Urothelium cell line (cell line): ENCODE measurements at regions not wholly inside any gene's neighbourhood (a gene's known extent, or its start where the extent isn't known, plus 50 kb on each side); places are given as distances from the start of the nearest gene placed in this dataset.

Source experiments
- DNase-seq: peaks from one replicate; pipeline ENCODE4 v3.0.0; 2011; ENCODE audit warnings: low spot score, mixed read lengths
- FAIRE-seq: peaks from 2 replicates; lab custom pipeline; 2011; peaks lifted over from hg19 to GRCh38; lab: Jason Lieb, UNC

DNA sequence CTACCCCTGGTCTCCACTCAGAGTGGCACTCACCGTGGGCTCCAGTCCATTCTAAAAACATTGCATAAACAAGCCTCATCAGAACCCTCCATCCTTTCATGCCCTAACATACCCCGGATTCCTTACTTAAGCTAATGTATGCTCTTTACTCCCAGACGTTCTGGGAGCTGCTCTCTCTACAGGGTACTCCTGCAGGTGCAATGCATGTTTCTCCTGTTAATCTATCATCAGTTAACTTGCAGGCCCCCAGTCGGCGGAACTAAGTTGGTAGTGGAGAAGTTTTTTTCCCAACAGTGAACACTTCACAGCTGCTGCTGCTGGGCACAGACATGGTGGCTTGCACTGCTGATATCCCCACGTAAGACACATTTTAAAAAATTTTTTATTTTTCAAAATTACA lies 161.6 kb upstream of the FAT1 start:
- DNase-seq (no peak), FAIRE-seq (no peak)

DNA sequence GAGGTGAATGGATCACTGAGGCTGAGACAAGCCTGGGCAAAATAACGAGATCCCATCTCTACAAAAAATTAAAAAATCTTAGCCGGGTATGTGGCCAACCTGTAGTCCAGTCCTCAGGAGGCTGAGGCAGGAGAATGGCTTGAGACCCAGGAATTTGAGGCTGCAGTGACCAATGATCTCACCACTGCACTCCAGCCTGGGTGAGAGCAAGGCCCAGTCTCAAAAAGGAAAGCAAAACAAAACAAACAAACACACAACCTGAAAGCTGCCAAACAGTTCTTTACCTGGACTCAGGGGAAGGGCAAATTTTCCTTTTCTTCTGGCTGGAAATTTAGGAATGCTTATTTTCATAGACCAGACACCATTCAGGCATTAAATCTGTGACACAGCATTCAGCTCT lies 163.1 kb upstream of the FAT1 start:
- FAIRE-seq (no peak), DNase-seq (no peak)

DNA sequence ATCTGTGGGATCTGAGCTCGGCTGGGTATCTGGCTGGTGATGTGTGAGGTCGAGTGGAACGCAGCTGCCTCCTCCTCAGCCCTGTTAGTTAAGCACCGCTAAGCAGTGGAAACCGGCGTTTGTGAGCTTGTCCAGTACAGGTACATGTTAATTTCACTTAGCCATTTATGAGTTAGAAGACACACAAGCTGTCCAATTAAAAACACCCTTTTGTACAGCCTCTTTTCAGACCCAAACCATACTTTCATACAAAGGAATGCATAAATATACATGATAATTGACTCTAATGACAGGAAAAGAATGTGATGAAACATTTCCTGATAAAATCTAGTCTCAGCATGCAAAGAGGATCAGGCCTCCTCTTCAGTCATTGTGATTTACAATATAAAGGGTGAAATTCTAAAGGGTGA lies 163.6 kb upstream of the FAT1 start:
- DNase-seq (no peak), FAIRE-seq (no peak)

DNA sequence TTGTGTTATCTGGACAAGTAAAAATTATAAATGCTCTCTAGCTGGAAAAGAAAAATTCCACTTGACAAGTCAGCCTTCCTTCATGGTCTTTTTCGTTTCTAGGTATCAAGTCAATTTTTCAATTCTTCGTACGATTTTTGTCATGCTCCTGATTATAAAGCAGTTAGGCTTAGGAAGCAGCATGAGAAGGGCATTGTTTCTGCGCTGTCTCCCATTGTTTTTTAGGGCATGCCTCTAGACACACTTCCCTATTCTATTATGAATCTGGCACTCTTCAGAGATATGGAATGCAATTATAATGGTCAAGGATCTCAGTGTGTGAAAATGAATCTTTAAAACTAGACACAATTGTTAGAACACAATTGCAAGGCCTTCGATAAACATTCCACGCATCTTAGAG lies 164.1 kb upstream of the FAT1 start:
- no peak for DNase-seq
- FAIRE-seq = no peak

DNA sequence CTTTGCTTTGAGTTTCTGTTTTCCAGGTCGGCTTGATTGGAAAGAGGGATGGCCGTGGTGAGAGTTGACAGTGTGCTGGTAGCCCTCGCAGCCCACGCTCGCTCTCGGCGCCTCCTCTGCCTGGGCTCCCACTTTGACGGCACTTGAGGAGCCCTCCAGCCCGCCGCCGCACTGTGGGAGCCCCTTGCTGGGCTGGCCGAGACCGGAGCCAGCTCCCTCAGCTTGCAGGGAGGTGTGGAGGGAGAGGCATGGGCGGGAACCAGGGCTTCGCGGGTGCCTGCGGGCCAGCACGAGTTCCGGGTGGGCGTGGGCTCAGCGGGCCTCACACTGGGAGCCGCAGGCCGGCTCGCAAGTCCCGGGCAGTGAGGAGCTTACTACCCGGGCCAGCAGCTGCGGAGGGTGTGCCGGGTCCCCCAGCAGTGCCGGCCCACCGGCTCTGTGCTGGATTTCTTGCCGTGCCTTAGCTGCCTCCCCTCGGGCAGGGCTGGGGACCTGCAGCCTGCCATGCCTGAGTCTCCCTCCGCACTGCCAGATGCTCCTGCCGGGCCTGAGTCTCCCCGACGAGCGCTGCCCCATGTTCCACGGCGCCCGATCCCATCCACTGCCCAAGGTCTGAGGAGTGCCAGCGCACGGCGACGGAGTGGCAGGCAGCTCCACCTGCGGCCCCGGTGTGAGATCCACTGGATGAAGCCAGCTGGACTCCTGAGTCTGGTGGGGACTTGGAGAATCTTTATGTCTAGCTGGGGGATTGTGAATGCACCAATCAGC lies 166.4 kb upstream of the FAT1 start:
- no peak for DNase-seq
- no peak for FAIRE-seq

DNA sequence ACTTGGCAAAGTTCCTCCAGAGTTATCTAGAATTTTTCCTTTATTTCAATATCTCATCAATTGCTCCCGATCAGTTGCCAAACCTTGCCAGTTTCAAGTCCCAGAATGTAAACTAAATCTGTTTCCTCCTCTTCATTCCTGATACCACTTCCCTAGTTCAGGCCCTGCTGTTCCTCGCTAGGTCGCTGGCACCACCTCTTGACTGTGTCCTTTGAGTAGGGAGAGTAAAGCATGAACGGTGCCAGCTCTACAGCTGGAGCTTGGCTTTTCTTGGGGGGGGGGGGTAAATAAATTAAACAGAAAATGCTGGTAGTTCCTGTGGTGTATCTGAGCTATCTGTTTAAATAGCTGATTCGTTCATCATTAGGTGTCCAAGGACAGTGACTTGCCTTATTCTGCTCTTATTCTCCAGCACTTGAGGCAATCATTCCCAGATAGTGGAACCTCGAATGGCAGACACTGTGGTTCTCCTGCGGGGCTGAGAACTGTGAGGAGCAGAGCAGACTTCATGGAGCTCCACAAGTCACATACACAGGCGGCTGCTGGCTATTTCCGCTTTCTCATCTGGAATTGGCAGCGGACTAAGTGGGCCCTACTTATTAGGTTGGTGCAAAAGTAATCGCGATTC lies 168.3 kb upstream of the FAT1 start:
- FAIRE-seq (no peak), DNase-seq (no peak)

DNA sequence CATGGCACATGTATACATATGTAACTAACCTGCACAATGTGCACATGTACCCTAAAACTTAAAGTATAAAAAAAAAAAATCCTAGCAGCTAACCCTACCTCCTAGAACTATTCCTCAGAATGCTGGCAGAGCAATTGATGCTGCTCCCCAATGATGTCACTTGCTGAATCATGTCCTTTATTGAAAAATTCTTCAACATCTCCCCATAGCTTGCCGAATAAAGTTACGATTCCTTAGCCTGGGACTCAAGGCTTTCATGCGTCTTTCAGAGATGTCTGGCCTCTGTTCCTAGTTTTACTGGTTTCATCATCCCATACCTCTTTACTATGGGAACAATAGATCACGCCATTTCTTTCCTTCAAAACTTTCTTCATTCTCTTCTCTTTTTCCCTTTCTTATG lies 174.7 kb upstream of the FAT1 start:
- DNase-seq (no peak), FAIRE-seq (no peak)

DNA sequence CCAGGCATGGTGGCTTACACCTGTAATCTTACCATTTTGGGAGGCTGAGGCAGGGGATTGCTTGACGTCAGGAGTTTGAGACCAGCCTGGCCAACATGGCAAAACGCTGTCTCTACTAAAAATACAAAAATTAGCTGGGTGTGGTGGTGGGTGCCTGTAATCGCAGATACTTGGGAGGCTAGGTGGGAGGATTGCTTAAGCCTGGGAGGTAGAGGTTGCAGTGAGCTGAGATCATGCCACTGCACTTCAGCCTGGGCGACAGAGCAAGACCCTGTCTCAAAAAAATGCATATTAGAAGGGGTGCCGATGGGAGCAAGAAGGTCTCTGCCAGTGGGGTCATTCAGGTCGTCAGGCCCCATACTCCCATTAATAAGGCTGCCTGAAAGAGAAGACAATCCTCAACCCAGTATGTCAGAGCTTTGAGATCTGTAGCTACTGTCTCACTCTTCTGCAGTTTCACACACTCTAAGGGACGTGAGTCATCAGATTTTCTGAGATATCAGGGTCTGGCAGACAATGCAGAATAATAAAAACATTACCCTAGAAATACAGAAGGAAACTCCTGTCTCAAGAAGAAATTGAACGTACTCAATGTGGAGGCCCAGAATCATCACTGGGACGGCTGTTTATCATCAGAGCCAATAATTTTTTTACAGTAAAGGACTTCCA lies 176.7 kb upstream of the FAT1 start:
- FAIRE-seq = no peak
- peak; percentile 28 for DNase-seq

DNA sequence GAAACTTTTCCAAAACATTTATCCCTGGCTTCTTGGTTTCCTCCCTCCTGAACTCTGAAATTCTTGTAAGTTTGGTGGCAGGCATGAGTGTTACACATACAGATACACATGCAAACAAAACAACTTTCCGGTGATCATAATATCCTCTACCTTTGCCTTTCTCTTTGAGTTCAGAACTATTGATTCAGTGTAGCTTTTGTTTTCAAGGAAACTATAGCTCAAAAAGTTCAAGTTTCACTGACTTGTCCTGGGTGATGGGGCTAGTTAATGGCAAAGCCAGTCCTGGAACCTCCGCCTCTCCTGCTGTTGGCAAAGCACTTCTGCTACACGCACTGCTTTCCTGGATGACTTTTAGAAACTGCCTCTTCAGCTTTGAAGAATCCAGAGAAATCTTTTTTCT lies 177.3 kb upstream of the FAT1 start:
- DNase-seq (no peak), FAIRE-seq (no peak)

DNA sequence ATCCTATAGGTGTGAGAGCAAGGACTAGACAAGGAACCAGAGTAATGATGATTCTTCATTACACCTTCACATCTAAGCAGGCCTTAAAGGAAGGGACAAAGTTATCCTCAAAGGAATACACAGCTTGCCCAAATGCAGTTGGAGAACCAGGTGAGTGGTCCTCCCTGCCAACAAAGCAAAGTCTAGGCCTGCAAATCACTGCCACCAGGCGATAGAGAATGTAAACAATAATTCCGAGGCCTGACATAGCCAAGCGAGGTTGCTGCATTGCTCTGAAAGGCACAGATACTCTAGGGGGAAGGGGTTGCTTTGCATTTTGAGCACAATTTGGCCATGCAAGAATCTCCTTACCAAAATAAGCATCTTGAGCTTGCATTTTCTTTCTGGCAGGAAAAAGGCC lies 178.2 kb upstream of the FAT1 start:
- DNase-seq (no peak), FAIRE-seq (no peak)

DNA sequence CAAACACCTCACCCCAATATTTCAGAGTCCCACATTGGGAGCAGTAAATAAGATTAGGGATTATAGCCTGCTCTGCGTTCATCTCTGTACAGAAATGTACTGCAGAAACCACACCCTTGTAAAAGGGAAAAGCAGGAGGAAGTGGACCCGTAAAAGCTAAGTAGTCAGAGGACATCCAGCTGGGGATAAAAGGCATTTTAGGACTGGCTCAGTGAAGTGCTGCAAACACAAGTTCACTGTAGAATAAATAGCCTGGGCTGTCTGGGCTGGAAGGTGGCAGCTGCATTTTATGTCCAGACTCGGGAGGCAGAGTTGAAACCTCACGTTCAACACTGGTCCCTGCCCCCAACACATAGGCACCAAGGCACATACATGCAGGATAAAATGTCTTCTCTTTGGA lies 178.7 kb upstream of the FAT1 start:
- FAIRE-seq (no peak), DNase-seq (no peak)

DNA sequence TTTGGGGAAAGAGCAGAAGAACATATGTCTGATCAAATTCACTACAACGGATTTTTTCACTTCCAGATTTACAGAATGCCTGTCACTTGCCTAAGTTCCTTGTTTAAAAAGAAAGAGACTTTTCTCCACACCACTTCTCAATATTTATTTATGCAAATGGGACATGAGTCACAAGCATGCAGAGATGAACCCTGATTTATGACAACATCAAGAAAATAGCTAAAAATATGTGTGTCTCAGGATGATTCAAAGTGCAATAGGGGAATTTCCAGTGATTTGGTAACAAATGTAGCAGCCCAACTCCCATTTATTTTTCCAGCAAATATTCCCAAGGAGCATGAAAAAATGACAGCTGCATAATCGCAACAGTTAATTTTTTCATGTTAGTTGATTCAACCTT lies 180.4 kb upstream of the FAT1 start:
- DNase-seq = no peak
- FAIRE-seq = no peak

DNA sequence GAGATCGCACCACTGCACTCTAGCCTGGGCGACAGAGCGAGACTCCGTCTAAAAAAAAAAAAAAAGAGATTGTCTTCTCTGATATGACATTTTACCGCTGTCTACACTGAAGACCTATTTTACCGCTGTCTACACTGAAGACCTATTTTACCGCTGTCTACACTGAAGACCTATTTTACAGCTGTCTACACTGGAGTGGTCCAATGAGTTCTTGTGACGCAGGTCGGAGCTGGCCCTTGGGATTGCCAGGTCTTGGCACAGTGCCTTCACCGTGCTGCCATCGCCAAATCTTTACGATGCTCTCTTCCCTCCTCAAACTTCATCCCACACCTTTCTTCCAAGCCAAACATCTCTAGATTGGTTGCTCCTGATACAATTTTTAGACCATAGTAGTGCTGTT lies 183.1 kb upstream of the FAT1 start:
- FAIRE-seq = no peak
- no peak for DNase-seq

DNA sequence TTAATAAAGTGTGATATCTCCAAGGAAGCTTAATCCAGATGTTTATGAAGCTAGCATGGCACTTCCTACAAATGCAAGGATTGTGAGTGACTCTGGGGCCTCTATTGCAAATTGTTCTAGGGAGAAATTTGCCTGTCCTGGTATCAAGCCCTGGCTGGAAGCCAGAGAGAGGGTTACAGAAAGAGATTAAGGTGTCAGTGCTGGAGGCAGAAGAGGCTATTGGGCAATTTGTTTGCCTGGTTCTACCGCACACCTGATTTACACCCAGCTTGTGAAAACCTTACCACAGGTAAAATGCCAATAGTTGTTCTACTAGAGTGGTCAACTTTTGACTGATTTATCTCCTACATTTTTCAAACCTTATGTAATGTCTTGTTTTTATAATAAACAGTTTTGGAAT lies 186.7 kb upstream of the FAT1 start:
- DNase-seq (no peak), FAIRE-seq (no peak)

DNA sequence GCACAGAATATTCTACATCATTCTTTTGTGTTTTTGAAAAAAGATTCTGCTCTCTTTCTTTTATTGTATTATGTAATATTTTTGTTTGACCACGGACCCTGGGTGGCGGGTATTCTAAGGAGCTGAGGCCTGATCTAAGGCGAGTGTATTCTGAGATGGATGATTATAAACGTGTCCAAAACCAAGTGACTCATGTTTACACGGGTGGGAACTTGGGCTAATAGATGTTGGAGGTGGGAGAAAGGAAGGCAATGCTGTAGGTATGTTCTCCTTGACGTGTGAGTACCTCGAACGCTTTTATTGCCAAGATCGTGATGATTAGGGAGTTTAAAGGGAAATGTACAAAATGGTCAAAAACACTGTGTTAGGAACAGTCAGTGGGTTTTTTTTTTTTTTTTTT lies 188.9 kb upstream of the FAT1 start:
- FAIRE-seq = no peak
- no peak for DNase-seq

DNA sequence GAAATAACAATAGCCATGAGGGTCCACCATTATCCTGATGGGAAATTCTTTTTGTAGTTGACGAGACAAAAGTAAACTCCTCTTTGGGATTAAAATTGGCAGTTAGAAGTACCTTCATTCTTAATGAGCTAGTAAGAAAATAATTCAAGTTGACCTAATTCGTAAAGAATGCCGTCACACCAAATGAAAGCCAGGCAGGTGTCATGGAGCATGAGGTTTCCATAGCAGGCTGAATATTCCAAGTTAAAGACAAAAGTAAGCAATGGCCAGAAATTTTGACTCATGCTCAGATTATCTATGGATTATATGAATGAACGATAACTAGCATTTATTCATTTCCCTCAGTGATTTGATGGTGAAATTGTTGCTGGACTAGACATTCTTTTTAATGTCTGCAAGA lies 192.2 kb upstream of the FAT1 start:
- FAIRE-seq = no peak
- DNase-seq = no peak

DNA sequence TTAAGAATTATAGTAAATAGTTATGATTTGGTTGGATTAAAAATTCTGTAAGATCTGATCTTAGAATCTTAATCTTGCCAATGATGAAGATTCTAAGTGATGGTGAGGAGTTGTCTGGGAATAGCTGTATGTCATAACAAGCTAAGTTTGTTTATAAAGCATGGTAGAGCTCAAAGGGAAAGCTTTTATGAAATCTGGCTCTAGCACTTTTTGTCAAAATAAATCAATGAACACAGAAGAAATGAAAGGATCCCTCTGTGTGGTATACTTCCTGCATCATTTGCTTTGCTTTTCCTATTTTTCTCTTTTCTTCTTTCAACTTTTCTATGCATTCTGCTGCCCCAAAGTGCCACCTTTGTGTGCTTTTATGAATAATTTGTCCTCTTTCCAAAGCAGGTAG lies 193.5 kb upstream of the FAT1 start:
- DNase-seq (no peak), FAIRE-seq (no peak)

DNA sequence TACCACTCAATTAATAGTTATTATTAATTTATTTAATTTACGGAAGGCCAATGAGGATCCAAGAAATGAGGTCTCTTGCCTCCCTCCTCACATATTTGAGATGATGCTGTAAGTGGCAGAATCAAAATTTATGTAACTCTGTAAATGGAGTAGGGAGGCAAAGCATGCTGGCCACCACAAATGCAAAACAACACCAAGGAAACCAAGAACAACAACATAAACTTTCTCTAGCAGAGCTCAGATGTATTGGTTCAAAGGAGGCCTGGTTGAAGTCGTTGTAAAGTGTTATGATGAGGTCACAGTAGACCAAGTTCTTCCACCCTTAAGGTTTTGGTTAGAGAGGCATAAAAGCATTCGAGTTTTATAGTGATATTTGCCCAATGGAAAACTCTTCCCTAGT lies 194.8 kb upstream of the FAT1 start:
- no peak for FAIRE-seq
- no peak for DNase-seq

DNA sequence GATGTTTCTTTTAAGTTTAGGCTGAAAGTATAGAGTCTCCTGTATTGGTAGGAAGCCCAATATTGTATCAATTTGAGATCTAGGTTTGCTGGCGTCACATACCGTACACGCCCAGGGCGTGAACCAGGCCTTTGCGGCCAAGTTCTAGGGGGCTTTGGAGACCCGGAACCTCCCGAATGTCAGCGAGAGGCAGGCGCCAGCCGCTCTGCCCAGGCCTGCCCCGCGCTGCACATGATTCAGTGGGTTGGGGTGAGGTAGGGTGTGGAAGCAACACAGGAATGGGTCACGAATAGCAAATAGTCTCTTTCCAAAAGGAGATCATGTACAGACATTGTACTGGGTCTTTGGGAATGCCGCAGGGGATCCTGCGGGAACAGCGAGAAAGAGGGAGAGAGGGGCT lies 195.7 kb upstream of the FAT1 start:
- FAIRE-seq = no peak
- no peak for DNase-seq

DNA sequence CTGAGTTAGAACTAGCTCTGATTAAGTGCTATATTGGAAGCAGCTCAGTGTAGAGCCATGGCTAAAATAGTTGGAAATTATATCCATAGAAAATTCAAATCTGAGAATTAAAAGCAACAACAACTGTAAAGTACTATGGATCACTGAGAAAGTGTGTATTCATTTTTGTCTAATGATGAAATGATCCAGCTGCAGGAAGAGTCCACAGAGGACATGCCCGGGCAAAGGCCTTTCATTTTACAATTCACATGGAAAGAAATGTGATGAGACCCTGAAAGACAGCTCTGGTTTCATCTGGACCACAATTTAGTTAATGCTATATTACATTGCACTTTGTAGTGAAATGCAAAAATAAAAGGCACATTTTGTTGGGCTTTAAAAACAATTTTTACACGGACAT lies 196.8 kb upstream of the FAT1 start:
- no peak for DNase-seq
- no peak for FAIRE-seq

DNA sequence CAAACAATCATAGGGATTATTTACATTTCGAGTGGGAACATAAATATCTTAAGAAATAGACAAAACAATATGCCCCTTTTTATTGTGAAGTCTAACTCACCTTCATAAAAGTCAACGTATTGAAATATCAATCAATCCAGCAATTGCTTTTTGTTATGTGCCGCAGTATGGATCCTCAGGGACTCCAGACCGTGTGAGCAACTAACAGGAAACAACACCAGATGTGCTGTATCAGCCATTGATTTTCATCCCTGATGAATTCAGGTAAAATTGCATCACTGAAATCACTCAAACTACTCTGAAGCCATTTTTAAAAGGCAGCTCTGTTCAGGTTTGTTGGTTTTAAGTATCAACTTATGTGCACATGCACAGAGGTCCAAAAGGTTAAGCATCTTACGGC lies 197.3 kb upstream of the FAT1 start:
- no peak for DNase-seq

DNA sequence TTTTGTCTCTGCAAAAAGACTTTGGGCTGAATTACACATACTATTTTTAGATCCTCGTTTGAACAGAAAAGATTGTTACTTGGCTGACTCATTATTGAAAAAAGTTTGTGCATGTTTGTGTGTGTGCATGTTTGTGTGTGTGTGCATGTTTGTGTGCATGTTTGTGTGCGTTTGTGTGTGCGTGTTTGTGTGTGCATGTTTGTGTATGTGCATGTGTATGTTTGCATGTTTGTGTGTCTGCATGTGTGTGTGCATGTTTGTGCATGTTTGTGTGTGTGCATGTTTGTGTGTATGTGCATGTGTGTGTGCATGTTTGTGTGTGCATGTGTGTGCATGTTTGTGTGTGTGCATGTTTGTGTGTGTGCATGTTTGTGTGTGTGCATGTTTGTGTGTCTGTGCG lies 201.1 kb upstream of the FAT1 start:
- peak; percentile 92 for FAIRE-seq
- no peak for DNase-seq

More for the DNA sequence above, 197.3 kb upstream of the FAT1 start:
- no peak for FAIRE-seq
